ENCODE measurements at regions not wholly inside any gene's neighbourhood (a gene's known extent, or its start where the extent isn't known, plus 50 kb on each side); places are given as distances from the start of the nearest gene placed in this dataset.

DNA sequence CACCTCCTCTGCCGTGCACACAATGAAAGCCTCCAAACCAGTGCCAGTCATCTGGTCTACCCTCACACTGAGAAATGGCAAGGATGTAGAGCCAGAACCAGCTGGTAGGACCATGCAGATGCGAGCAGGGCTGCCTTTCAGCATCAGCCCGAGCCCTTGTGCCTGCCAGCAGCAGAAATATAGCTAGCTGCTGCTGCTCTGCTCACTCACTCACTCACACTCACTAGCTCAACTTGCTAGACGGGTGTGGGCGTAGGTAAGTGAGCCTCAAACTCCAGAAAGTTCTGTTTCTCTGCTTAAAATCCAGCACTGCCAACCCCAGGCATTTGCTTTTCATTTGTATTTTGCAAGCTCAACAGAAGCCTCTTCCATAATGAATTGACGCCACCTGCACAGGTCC lies 114.0 kb downstream of the DRD1 start:
- TF ChIP-seq, protein P1, sequence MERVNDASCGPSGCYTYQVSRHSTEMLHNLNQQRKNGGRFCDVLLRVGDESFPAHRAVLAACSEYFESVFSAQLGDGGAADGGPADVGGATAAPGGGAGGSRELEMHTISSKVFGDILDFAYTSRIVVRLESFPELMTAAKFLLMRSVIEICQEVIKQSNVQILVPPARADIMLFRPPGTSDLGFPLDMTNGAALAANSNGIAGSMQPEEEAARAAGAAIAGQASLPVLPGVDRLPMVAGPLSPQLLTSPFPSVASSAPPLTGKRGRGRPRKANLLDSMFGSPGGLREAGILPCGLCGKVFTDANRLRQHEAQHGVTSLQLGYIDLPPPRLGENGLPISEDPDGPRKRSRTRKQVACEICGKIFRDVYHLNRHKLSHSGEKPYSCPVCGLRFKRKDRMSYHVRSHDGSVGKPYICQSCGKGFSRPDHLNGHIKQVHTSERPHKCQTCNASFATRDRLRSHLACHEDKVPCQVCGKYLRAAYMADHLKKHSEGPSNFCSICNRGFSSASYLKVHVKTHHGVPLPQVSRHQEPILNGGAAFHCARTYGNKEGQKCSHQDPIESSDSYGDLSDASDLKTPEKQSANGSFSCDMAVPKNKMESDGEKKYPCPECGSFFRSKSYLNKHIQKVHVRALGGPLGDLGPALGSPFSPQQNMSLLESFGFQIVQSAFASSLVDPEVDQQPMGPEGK (CRISPR knock-in tag; IDR thresholded peaks at IDR 0.05; ENCODE audit: borderline replicate concordance), result no peak
- no peak for TF ChIP-seq ZFP3 (CRISPR knock-in tag; IDR thresholded peaks at IDR 0.05)
- TF ChIP-seq, protein P2, sequence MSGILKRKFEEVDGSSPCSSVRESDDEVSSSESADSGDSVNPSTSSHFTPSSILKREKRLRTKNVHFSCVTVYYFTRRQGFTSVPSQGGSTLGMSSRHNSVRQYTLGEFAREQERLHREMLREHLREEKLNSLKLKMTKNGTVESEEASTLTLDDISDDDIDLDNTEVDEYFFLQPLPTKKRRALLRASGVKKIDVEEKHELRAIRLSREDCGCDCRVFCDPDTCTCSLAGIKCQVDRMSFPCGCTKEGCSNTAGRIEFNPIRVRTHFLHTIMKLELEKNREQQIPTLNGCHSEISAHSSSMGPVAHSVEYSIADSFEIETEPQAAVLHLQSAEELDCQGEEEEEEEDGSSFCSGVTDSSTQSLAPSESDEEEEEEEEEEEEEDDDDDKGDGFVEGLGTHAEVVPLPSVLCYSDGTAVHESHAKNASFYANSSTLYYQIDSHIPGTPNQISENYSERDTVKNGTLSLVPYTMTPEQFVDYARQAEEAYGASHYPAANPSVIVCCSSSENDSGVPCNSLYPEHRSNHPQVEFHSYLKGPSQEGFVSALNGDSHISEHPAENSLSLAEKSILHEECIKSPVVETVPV (CRISPR knock-in tag; IDR thresholded peaks at IDR 0.05), result no peak
- no peak for TF ChIP-seq ZC3H10 (CRISPR knock-in tag; IDR thresholded peaks at IDR 0.05)
- no peak for TF ChIP-seq ISL1 (CRISPR knock-in tag; IDR thresholded peaks at IDR 0.05)
- no peak for TF ChIP-seq SNAI2 (CRISPR knock-in tag; IDR thresholded peaks at IDR 0.05)
- no peak for TF ChIP-seq GLIS3 (CRISPR knock-in tag; IDR thresholded peaks at IDR 0.05)
- no peak for TF ChIP-seq TCF4 (CRISPR knock-in tag; IDR thresholded peaks at IDR 0.05; ENCODE audit: borderline replicate concordance)
- TF ChIP-seq, protein P3, sequence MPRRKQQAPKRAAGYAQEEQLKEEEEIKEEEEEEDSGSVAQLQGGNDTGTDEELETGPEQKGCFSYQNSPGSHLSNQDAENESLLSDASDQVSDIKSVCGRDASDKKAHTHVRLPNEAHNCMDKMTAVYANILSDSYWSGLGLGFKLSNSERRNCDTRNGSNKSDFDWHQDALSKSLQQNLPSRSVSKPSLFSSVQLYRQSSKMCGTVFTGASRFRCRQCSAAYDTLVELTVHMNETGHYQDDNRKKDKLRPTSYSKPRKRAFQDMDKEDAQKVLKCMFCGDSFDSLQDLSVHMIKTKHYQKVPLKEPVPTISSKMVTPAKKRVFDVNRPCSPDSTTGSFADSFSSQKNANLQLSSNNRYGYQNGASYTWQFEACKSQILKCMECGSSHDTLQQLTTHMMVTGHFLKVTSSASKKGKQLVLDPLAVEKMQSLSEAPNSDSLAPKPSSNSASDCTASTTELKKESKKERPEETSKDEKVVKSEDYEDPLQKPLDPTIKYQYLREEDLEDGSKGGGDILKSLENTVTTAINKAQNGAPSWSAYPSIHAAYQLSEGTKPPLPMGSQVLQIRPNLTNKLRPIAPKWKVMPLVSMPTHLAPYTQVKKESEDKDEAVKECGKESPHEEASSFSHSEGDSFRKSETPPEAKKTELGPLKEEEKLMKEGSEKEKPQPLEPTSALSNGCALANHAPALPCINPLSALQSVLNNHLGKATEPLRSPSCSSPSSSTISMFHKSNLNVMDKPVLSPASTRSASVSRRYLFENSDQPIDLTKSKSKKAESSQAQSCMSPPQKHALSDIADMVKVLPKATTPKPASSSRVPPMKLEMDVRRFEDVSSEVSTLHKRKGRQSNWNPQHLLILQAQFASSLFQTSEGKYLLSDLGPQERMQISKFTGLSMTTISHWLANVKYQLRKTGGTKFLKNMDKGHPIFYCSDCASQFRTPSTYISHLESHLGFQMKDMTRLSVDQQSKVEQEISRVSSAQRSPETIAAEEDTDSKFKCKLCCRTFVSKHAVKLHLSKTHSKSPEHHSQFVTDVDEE (CRISPR knock-in tag; IDR thresholded peaks at IDR 0.05), result no peak
- TF ChIP-seq CSDC2 (CRISPR knock-in tag; IDR thresholded peaks at IDR 0.05), result no peak
- no peak for TF ChIP-seq ZFP30 (CRISPR knock-in tag; IDR thresholded peaks at IDR 0.05)
- TF ChIP-seq ESRRG (CRISPR knock-in tag; IDR thresholded peaks at IDR 0.05), result no peak
